Stomach (tissue), 8 donors: ENCODE measurements at regions not wholly inside any gene's neighbourhood (a gene's known extent, or its start where the extent isn't known, plus 50 kb on each side); places are given as distances from the start of the nearest gene placed in this dataset.

ENCODE experiments used
- DNase-seq, 2 donors: peaks; one replicate each; pipeline versions ENCODE4 v3.0.0 to v3.0.0-alpha.2; 2013 to 2019
- H3K27ac ChIP-seq, 5 donors: fragments of 200-600 bp in 4 of 5; sonication (generic) in 4 of 5; one replicate each; pipeline ENCODE4 v1.5.1; 2013 to 2019; ENCODE audit warnings: mild to moderate bottlenecking in 1 of 5, moderate library complexity in 1 of 5
- H3K27me3 ChIP-seq, 3 donors: fragments of 200-600 bp; sonication (generic); one replicate each; pipeline ENCODE4 v1.5.1; 2017 to 2019; ENCODE audit warnings: mixed run types in 1 of 3
- H3K36me3 ChIP-seq, 4 donors: fragments of 200-600 bp; sonication (generic); 1 replicate in 3 of 4; 2 replicates in 1 of 4; pipeline ENCODE4 v1.5.1; 2016 to 2019
- H3K4me1 ChIP-seq, 4 donors: fragments of 200-600 bp; sonication (generic); one replicate each; pipeline ENCODE4 v1.5.1; 2016 to 2019
- H3K4me3 ChIP-seq, 4 donors: fragments of 200-600 bp; sonication (generic) in 3 of 4; one replicate each; pipeline ENCODE4 v1.5.1; 2016 to 2019; ENCODE audit warnings: mild to moderate bottlenecking in 1 of 4
- H3K9me3 ChIP-seq, 4 donors: fragments of 200-600 bp; sonication (generic); one replicate each; pipeline ENCODE4 v1.5.1; 2016 to 2019
- CTCF ChIP-seq, 7 experiments: fragments of 450-650 bp in 4 of 7; fragments of 200-600 bp in 3 of 7; sonication (generic) in 3 of 7; IDR thresholded peaks; one replicate each; pipeline ENCODE4 v1.5.1; 2016 to 2019; ENCODE audit warnings: antibody characterized with exemption in 7 of 7, control low read depth in 2 of 7, mild to moderate bottlenecking in 1 of 7
- EP300 ChIP-seq: sonication (generic); formaldehyde crosslinking; IDR thresholded peaks from one replicate; pipeline ENCODE4 v1.6.1; 2017; ENCODE audit warnings: antibody characterized with exemption
- POLR2A ChIP-seq, 4 donors: fragments of 450-650 bp; IDR thresholded peaks; one replicate each; pipeline ENCODE4 v1.6.1; 2016; ENCODE audit warnings: antibody characterized with exemption in 4 of 4, control low read depth in 2 of 4, mild to moderate bottlenecking in 1 of 4, moderate library complexity in 1 of 4
- POLR2AphosphoS5 ChIP-seq, 3 donors: sonication (generic); formaldehyde crosslinking; IDR thresholded peaks; one replicate each; pipeline ENCODE4 v1.6.1; 2016; ENCODE audit warnings: antibody characterized with exemption in 3 of 3
- WGBS, 5 donors: extraction: QIAGEN DNeasy Blood & Tissue Kit in 3 of 5; methylation state at CpG; one replicate each; pipeline versions ENCODE4 v1.1.5 to v1.1.7; 2013 to 2018; 5-methylcytosine and 5-hydroxymethylcytosine counted together
- intact Hi-C: fragments of 100-400 bp; cut with DNase I; formaldehyde crosslinking; loops from one replicate; pipeline ENCODE4 v1.15.1; 2023; ENCODE audit warnings: low total_unique reads
- donor health status: healthy with polysubstance abuse.
- donor health status: Bipolar disorder and iron deficiency.
- donor health status: healthy.

- WGBS, 5 donors = 70 to 74% (median 73%) methylated on average over 6 of the region's 6 CpGs
- Histone ChIP-seq H3K9me3 (no peaks in the 10 kb centered on the region), H3K36me3 (no peaks in the 10 kb centered on the region), H3K4me1 (no peaks in the 10 kb centered on the region), H3K27ac (no peak overlapping the region), H3K27me3 (no peaks in the 10 kb centered on the region), H3K4me3 (no peak overlapping the region)
- DNase-seq = no peak
- TF ChIP-seq EP300 = no peak
- no peak for TF ChIP-seq POLR2A (IDR thresholded peaks at IDR 0.05)
- no peak for TF ChIP-seq CTCF (IDR thresholded peaks at IDR 0.05)
- no peak for TF ChIP-seq POLR2AphosphoS5 (IDR thresholded peaks at IDR 0.05)
- intact Hi-C loops = no loop called here
Measured at GRCh38 chr18:72637299-72637698, 93.2 kb upstream of the CBLN2 start.

- Histone ChIP-seq H3K4me1 (no peaks in the 10 kb centered on the region), H3K27ac (no peak overlapping the region), H3K9me3 (no peaks in the 10 kb centered on the region), H3K4me3 (no peak overlapping the region), H3K36me3 (no peaks in the 10 kb centered on the region), H3K27me3 (no peaks in the 10 kb centered on the region)
- intact Hi-C loops = no loop called here
- DNase-seq = no peak
- TF ChIP-seq POLR2A (IDR thresholded peaks at IDR 0.05) (no peak), POLR2AphosphoS5 (IDR thresholded peaks at IDR 0.05) (no peak), EP300 (no peak), CTCF (IDR thresholded peaks at IDR 0.05) (no peak)
Measured at GRCh38 chr18:72636611-72637010, 92.5 kb upstream of the CBLN2 start.

GRCh38 chr18:72634500-72634899, 90.4 kb upstream of the CBLN2 start:
- intact Hi-C loops = no loop called here
- Histone ChIP-seq H3K4me1 (no peaks in the 10 kb centered on the region), H3K36me3 (no peaks in the 10 kb centered on the region), H3K9me3 (no peaks in the 10 kb centered on the region), H3K27me3 (no peaks in the 10 kb centered on the region), H3K4me3 (no peak overlapping the region), H3K27ac (no peak overlapping the region)
- 48 to 65% (median 53%) methylated on average over 2 of the region's 2 CpGs for WGBS, 5 donors
- TF ChIP-seq CTCF (IDR thresholded peaks at IDR 0.05) = no peak
- no peak for TF ChIP-seq POLR2AphosphoS5 (IDR thresholded peaks at IDR 0.05)
- DNase-seq = no peak

- TF ChIP-seq POLR2AphosphoS5 (IDR thresholded peaks at IDR 0.05) = no peak
- no peak for TF ChIP-seq EP300
- TF ChIP-seq CTCF (IDR thresholded peaks at IDR 0.05) = no peak
- TF ChIP-seq POLR2A (IDR thresholded peaks at IDR 0.05) = no peak
- Histone ChIP-seq H3K27ac (no peak overlapping the region), H3K4me3 (no peak overlapping the region), H3K36me3 (no peaks in the 10 kb centered on the region), H3K27me3 (no peaks in the 10 kb centered on the region), H3K4me1 (no peaks in the 10 kb centered on the region), H3K9me3 (no peaks in the 10 kb centered on the region)
- DNase-seq = no peak
- 51 to 64% (median 62%) methylated on average over 5 of the region's 5 CpGs for WGBS, 5 donors
- intact Hi-C loops = no loop called here
Measured at GRCh38 chr18:72630991-72631390, 86.8 kb upstream of the CBLN2 start.

- DNase-seq = no peak
- Histone ChIP-seq H3K27me3 (no peaks in the 10 kb centered on the region), H3K36me3 (no peaks in the 10 kb centered on the region), H3K27ac (no peak overlapping the region), H3K4me3 (no peak overlapping the region), H3K9me3 (peaks cover 0 to 7% (median 0%) of the 10 kb centered on the region in 4 donors), H3K4me1 (no peaks in the 10 kb centered on the region)
- intact Hi-C loops = no loop called here
- TF ChIP-seq POLR2A (IDR thresholded peaks at IDR 0.05) = no peak
- TF ChIP-seq POLR2AphosphoS5 (IDR thresholded peaks at IDR 0.05) = no peak
- TF ChIP-seq EP300 = no peak
- TF ChIP-seq CTCF (IDR thresholded peaks at IDR 0.05) = no peak
- 48 to 60% (median 53%) methylated on average over 4 of the region's 4 CpGs for WGBS, 5 donors
Measured at GRCh38 chr18:72623444-72623843, 79.3 kb upstream of the CBLN2 start.
